COLO668 (cell line): ENCODE measurements at regions not wholly inside any gene's neighbourhood (a gene's known extent, or its start where the extent isn't known, plus 50 kb on each side); places are given as distances from the start of the nearest gene placed in this dataset.

Experiments
- DNase-seq: peaks from one replicate; lab custom pipeline; 2025; ENCODE audit not compliant: unreplicated experiment; lab: John Stamatoyannopoulos, UW

- DNase-seq = no peak
Observed at GRCh38 chr13:73599232-73600128, 534.7 kb downstream of the KLF12 start.

- DNase-seq = no peak
Observed at GRCh38 chr13:73598020-73598712, 536.0 kb downstream of the KLF12 start.

- no peak for DNase-seq
Observed at GRCh38 chr13:73596382-73596781, 537.6 kb downstream of the KLF5 start.

GRCh38 chr13:73593199-73593765 is 534.5 kb downstream of the KLF5 start:
- no peak for DNase-seq

GRCh38 chr13:73591861-73592260 is 533.1 kb downstream of the KLF5 start:
- DNase-seq = no peak

GRCh38 chr13:73590795-73591194 is 532.0 kb downstream of the KLF5 start:
- no peak for DNase-seq

- no peak for DNase-seq
Observed at GRCh38 chr13:73585236-73585635, 526.4 kb downstream of the KLF5 start.

- no peak for DNase-seq
Observed at GRCh38 chr13:73583331-73583730, 524.5 kb downstream of the KLF5 start.

GRCh38 chr13:73580513-73581267 is 521.9 kb downstream of the KLF5 start:
- DNase-seq = no peak

- DNase-seq = no peak
Observed at GRCh38 chr13:73579574-73580274, 520.9 kb downstream of the KLF5 start.

- DNase-seq = no peak
Observed at GRCh38 chr13:73578251-73578875, 519.6 kb downstream of the KLF5 start.

- no peak for DNase-seq
Observed at GRCh38 chr13:73576291-73576690, 517.5 kb downstream of the KLF5 start.

- no peak for DNase-seq
Observed at GRCh38 chr13:73572824-73573223, 514.0 kb downstream of the KLF5 start.

GRCh38 chr13:73571376-73571775 is 512.6 kb downstream of the KLF5 start:
- DNase-seq = no peak

- DNase-seq = no peak
Observed at GRCh38 chr13:73556902-73557301, 498.1 kb downstream of the KLF5 start.

- DNase-seq = no peak
Observed at GRCh38 chr13:73556128-73556527, 497.3 kb downstream of the KLF5 start.

GRCh38 chr13:73551736-73552135 is 492.9 kb downstream of the KLF5 start:
- no peak for DNase-seq

- DNase-seq = no peak
Observed at GRCh38 chr13:73549717-73550116, 490.9 kb downstream of the KLF5 start.

- DNase-seq = no peak
Observed at GRCh38 chr13:73548449-73548848, 489.6 kb downstream of the KLF5 start.

GRCh38 chr13:73547239-73547638 is 488.4 kb downstream of the KLF5 start:
- DNase-seq = no peak
